COR-L47 (cell line): ENCODE measurements at regions not wholly inside any gene's neighbourhood (a gene's known extent, or its start where the extent isn't known, plus 50 kb on each side); places are given as distances from the start of the nearest gene placed in this dataset.
"Not testable (repeated sequence)": the region's sequence is repeated elsewhere in the genome, so short reads cannot be mapped to it uniquely, and the experiment has no call there.

Experiments used
- DNase-seq: peaks from one replicate; lab custom pipeline; 2025; lab: John Stamatoyannopoulos, UW

GRCh38 chr21:8987896-8988295 is 1533.5 kb upstream of the TPTE start:
- DNase-seq: not testable (repeated sequence)

GRCh38 chr21:8988696-8989095 is 1532.7 kb upstream of the TPTE start:
- DNase-seq: no peak

DNA sequence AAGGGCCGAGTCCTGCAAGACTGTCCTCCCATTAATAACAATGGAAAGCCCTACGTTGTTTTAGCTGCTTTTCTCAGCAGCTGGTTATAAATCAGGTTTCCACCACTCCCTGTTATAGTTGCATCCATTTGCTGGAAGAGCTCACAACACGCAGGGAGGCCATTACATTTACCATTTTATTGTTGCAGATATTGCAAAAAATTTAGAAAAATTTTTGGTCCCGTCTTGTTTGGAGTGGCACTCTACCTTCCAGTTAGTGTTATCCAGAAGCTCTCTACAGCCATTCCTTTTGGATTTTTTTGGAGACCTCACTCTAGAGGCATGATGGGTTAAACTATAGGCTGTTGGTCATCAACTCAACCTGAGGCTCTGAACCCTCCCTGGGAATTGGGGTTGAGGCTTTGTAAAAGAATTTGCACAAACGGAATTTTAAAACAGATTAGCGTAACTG is 1532.1 kb upstream of the TPTE start:
- no peak for DNase-seq

DNA sequence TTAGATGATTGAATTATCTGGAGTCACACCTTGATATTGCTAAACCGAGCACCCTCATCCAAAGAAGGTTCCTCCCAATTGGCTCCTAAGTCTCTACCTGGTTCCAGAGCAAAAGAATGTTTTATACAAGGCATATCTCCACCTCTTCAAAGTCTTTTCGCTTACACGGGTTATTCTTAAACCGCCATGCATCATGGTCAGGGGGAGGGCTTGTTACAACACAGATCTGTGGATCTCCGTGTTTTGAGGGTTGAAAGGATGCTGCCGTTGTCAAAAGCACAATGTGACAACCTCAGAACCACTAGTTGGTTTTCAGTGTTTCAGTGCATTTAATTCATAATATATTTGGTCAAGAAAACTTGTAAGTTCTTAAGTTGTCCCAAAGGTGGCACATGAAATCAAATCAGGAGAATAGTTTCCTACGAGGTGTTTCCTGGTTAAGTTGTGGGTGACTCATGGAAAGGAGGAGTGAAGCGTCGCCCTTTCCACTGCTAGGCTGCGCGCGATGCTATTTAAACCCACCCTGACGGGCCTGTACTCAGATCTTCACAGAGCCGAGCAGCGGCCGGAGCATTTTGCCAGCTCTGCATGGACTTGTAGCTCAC is 1531.6 kb upstream of the TPTE start:
- DNase-seq: no peak

DNA sequence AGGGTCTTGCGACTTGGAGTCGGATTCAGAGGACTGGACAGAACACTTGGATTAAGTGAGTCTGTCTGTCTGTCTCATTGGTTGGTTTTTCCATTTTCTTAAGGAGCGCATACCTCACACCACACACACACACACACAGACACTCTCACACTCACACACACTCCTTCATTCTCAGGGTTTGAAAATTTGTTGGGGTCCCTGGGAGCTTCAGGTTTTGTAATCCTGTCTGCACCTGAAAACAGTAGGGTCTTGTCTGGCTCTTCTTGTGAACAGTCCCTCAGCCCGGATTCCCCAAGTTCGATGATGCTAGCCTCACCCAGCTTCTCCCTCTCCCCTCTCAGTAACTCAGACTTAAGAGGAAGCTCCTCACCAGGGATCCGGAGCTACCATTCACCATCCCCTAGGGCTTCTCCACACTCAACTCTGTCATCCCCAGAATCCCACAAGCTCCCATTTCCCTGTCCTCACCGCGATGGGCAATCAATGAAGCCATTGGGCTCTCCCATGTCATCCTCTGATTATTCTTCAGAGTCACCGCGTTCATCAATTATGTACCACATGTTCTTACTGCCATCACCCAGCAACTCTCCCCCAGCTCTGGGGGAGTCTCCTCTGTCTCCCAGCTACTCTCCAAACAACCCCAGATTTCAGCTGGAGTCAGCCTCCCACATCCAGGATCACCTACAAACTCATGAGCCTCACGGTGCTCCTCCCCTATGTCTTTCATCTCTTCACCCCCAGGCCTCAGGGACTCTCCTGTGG is 1530.9 kb upstream of the TPTE start:
- DNase-seq: no peak

GRCh38 chr21:8991088-8991907 is 1530.1 kb upstream of the TPTE start:
- DNase-seq: no peak

- DNase-seq: no peak
Measured at GRCh38 chr21:8991968-8992621, 1529.3 kb upstream of the TPTE start.

DNA sequence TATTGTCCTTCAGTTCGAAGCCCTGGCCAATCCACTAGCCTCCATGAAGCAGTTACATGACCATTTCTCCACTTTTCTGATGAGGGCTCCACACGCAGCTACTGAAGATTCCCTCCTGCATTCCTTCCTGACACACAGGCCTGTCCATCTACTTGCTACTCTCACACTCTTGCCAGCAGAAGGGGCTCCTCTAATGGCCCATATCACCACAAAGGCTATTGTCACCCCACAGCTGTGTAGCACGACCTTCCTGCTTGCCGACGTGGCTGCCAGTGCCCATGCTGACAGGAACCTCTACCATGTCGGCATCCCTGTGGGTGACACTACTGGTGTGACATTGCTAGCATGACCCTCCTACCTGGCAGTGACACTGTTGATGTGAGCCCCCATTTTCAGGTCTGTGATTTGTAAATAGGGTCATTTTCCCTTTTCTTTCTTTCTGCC is 1528.6 kb upstream of the TPTE start:
- no peak for DNase-seq

DNA sequence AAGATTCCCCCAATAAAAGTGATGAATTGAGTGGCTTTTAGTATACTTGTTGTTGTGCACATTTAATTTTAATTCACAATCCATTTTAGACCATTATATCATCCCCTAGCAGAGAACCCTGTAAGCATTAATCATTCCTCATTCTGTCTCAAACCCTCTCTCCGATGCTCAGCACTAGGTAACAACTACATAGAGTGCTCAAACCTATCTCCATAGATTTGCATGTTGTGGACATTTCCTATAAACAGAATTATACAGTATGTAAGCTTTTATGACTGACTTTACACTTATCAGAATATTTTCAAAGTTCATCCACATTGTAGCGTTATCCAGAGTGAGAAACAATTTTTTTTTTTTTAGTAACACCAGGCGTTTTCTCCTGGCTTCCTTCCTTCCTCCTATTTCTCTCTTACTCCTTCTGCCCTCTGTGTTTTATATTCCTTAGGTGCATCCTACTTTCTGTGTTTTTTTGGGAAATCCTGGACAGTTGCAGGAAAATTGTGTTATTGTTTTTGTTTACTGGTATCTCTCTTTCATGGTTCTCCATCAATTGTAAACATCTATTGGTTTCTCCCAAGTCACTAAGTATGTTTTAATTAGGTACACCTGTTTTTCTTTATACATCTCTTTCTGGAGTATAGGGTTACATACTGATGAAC is 1528.0 kb upstream of the TPTE start:
- no peak for DNase-seq

DNA sequence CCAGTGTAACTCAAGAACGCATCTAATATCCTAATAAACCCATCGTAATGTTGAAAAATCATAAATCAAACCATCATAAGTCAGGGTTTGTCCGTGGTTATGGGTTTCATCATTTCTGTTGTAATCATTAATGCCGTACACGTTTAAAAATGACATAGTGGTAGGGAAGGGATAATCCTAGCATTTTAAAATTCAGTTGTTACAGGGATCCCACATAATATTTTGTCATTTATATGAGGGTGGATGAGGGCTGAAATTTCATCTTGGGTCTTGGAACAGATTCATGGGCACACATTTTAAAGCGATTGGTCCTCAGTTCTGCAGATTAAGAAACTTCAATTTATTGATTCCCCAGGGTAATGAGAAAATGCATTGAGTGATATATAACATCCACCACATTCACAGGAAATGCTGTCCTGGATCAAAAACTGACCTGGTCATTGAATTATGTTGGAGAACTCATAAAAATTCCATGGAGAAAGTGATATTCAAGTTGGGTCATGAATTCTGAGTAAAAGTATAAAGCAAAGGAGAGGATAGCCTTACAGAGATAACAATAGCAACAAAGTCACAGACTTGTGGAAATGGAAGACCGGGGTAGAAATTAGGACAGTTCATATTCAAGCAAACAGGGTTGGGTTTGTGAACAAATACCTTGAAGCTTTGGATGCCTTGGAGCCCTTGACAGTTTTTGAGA is 1527.3 kb upstream of the TPTE start:
- no peak for DNase-seq

DNA sequence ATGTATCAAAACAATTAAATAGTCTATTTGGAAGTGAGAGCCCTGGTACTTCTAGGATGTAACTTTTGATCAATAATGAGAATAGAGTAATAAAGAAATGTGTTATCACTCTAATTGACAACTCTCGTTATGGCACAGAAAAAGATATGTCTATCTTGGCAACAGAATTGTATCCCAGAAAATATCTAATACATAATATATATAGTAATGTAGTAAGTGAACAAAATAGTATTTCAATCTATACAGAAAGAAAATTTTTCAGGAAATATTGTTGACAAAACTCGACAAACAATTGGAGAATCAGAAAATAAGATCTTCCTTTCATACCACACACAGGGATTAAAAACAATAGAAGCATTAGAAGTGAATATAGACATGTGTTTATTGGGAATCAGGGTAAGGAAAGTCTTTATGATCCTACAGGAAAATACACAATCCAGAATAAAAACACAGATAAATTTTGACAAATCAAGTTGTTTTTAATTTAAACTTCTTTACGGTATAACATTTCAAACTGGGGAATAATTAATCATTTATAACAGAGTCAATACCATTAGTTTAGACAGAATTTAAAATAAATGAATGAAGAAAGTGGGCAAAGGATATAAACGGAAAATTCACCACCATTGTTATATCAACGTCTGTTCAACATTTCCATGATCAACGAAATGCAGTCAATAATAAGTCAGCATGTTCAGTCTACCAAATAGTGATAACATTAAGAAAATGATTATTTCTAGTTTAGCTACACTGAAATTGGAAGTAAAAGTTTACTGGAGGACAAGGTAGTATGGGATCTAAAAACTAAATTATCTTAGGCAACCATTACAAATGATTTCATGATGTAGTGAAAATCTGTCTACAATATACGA is 1526.5 kb upstream of the TPTE start:
- DNase-seq: no peak

- not testable (repeated sequence) for DNase-seq
Measured at GRCh38 chr21:8996487-8996968, 1524.9 kb upstream of the TPTE start.

DNA sequence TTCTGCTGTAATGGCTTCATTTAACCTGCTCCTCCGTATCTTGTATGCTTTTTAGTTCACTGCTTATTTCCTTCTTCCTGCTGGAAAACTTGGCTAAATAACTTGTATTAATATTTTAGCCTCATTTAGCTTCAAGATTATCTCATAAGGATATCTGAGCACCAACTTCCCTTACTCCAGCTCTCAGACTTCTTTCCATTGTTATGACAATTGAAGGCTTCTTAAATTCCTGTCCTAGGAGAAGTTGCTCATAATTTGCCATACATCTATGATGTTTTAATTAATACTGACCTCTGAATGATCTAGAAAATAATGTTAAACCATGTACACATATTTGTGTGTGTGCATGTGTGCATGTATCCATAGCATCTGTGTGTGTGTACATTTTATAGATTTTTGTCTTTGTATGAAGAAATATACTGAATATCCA is 1524.4 kb upstream of the TPTE start:
- DNase-seq: no peak

- DNase-seq: not testable (repeated sequence)
Measured at GRCh38 chr21:8997443-8998390, 1523.7 kb upstream of the TPTE start.

- not testable (repeated sequence) for DNase-seq
Measured at GRCh38 chr21:8998480-8998879, 1522.9 kb upstream of the TPTE start.

- DNase-seq: no peak
Measured at GRCh38 chr21:8998946-8999681, 1522.3 kb upstream of the TPTE start.

DNA sequence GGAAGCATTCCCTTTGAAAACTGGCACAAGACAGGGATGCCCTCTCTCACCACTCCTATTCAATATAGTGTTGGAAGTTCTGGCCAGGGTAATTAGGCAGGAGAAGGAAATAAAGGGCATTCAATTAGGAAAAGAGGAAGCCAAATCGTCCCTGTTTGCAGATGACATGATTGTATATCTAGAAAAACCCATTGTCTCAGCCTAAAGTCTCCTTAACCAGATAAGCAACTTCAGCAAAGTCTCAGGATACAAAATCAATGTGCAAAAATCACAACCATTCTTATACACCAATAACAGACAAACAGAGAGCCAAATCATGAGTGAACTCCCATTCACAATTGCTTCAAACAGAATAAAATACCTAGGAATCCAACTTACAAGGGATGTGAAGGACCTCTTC is 1521.3 kb upstream of the TPTE start:
- DNase-seq: not testable (repeated sequence)

- not testable (repeated sequence) for DNase-seq
Measured at GRCh38 chr21:9000671-9001070, 1520.7 kb upstream of the TPTE start.
